PC-9 (cell line): ENCODE measurements at regions not wholly inside any gene's neighbourhood (a gene's known extent, or its start where the extent isn't known, plus 50 kb on each side); places are given as distances from the start of the nearest gene placed in this dataset.

Experiments
- BruUV-seq: library from RNA; stranded (reverse); fragments of 400-500 nt; replicated peaks from 2 replicates; lab custom pipeline; 2021; lab: Mats Ljungman, UMichigan
- CTCF ChIA-PET: fragments of 300-600 bp; sonication (Branson Sonifier 250); formaldehyde crosslinking; loops from one replicate; lab custom pipeline; 2022; ENCODE audit warnings: antibody characterized with exemption; lab: Charles Lee
- POLR2A ChIA-PET: fragments of 300-600 bp; sonication (Branson Sonifier 250); formaldehyde crosslinking; loops from one replicate; lab custom pipeline; 2022; ENCODE audit warnings: antibody characterized with exemption; ENCODE audit not compliant: unreplicated experiment; lab: Charles Lee
- DNase-seq, 2 experiments: peaks; one replicate each; pipeline versions ENCODE4 v3.0.0 to v3.0.0-alpha.2; 2015 to 2022; ENCODE audit warnings: mixed read lengths in 1 of 2
- H2AFZ ChIP-seq: fragments of 200-600 bp; sonication (generic); 2 replicates; pipeline ENCODE4 v1.8.1; 2017; ENCODE audit warnings: antibody characterized with exemption
- H3F3A ChIP-seq: fragments of 200-600 bp; sonication (generic); 2 replicates; pipeline ENCODE4 v1.8.1; 2017; ENCODE audit warnings: antibody characterized with exemption, mild to moderate bottlenecking, low read depth; ENCODE audit not compliant: insufficient read depth
- H3K27ac ChIP-seq: fragments of 200-600 bp; sonication (generic); 2 replicates; pipeline ENCODE4 v1.6.1; 2016; ENCODE audit warnings: mixed run types
- H3K27me3 ChIP-seq: fragments of 200-600 bp; sonication (generic); 2 replicates; pipeline ENCODE4 v1.6.1; 2016; ENCODE audit warnings: low read depth, mixed run types; ENCODE audit not compliant: insufficient read depth
- H3K36me3 ChIP-seq: fragments of 200-600 bp; sonication (generic); 2 replicates; pipeline ENCODE4 v1.6.1; 2016; ENCODE audit warnings: low read depth, mixed run types
- H3K4me1 ChIP-seq: fragments of 200-600 bp; sonication (generic); replicated peaks from 2 replicates; pipeline ENCODE4 v1.6.1; 2016; ENCODE audit warnings: mixed run types; ENCODE audit not compliant: insufficient read depth
- H3K4me2 ChIP-seq: fragments of 200-600 bp; sonication (generic); 2 replicates; pipeline ENCODE4 v1.6.1; 2017; ENCODE audit warnings: mixed run types
- H3K4me3 ChIP-seq: fragments of 200-600 bp; sonication (generic); 2 replicates; pipeline ENCODE4 v1.6.1; 2016; ENCODE audit warnings: mixed run types
- H3K79me2 ChIP-seq: fragments of 200-600 bp; sonication (generic); 2 replicates; pipeline ENCODE4 v1.6.1; 2017; ENCODE audit warnings: low read depth, mixed run types
- H3K9me2 ChIP-seq: fragments of 200-600 bp; sonication (generic); 2 replicates; pipeline ENCODE4 v1.8.1; 2017; ENCODE audit warnings: mild to moderate bottlenecking; ENCODE audit not compliant: insufficient read depth
- H3K9me3 ChIP-seq: fragments of 200-600 bp; sonication (generic); 2 replicates; pipeline ENCODE4 v1.8.1; 2016; ENCODE audit warnings: low read depth; ENCODE audit not compliant: insufficient read depth
- H4K20me1 ChIP-seq: fragments of 200-600 bp; sonication (generic); 2 replicates; pipeline ENCODE4 v1.8.1; 2017; ENCODE audit not compliant: insufficient read depth
- CTCF ChIP-seq: fragments of 200-600 bp; sonication (generic); conservative IDR thresholded peaks from 2 replicates; pipeline ENCODE4 v1.6.1; 2017; ENCODE audit warnings: mixed run types, antibody characterized with exemption, mild to moderate bottlenecking, moderate library complexity
- EZH2 ChIP-seq: fragments of 200-600 bp; sonication (generic); IDR thresholded peaks from 2 replicates; pipeline ENCODE4 v1.8.0; 2017; ENCODE audit warnings: antibody characterized with exemption, low read depth
- intact Hi-C: fragments of 100-400 bp; cut with micrococcal nuclease; formaldehyde crosslinking; loops from one replicate; pipeline ENCODE4 v1.10.0; 2022; ENCODE audit not compliant: unreplicated experiment

- no peak overlapping the region for H2AFZ ChIP-seq
- H3K27ac ChIP-seq = no peak overlapping the region
- no peaks in the 10 kb centered on the region for H3K4me1 ChIP-seq
- H3K36me3 ChIP-seq = no peaks in the 10 kb centered on the region
- TF ChIP-seq EZH2 = no peak
- TF ChIP-seq CTCF = no peak
- no TSS peak for BruUV-seq
- H4K20me1 ChIP-seq = no peaks in the 10 kb centered on the region
- intact Hi-C loops = no loop called here
- no peaks in the 10 kb centered on the region for H3F3A ChIP-seq
- no peak overlapping the region for H3K4me3 ChIP-seq
- CTCF ChIA-PET = no interaction called here
- DNase-seq = no peak
- H3K4me2 ChIP-seq = no peak overlapping the region
- H3K79me2 ChIP-seq = no peaks in the 10 kb centered on the region
- POLR2A ChIA-PET = no interaction called here
- H3K9me3 ChIP-seq = no peaks in the 10 kb centered on the region
- H3K27me3 ChIP-seq = no peaks in the 10 kb centered on the region
- no peaks in the 10 kb centered on the region for H3K9me2 ChIP-seq
These were observed 253.0 kb downstream of the SNAPC1 start for GRCh38 chr14:62015243-62015642.

GRCh38 chr14:62015945-62016344 lies 253.7 kb downstream of the SNAPC1 start:
- Histone ChIP-seq H4K20me1 (no peaks in the 10 kb centered on the region), H3K27ac (no peak overlapping the region), H3K9me2 (no peaks in the 10 kb centered on the region), H3K36me3 (no peaks in the 10 kb centered on the region), H2AFZ (no peak overlapping the region), H3K9me3 (no peaks in the 10 kb centered on the region), H3K79me2 (no peaks in the 10 kb centered on the region), H3K4me1 (no peaks in the 10 kb centered on the region), H3K27me3 (no peaks in the 10 kb centered on the region), H3K4me2 (no peak overlapping the region), H3F3A (no peaks in the 10 kb centered on the region), H3K4me3 (no peak overlapping the region)
- POLR2A ChIA-PET = no interaction called here
- intact Hi-C loops = no loop called here
- CTCF ChIA-PET = no interaction called here
- no peak for DNase-seq
- no TSS peak for BruUV-seq
- TF ChIP-seq CTCF (no peak), EZH2 (no peak)

- H3K79me2 ChIP-seq = no peaks in the 10 kb centered on the region
- CTCF ChIA-PET = no interaction called here
- no peaks in the 10 kb centered on the region for H3K36me3 ChIP-seq
- H3K4me1 ChIP-seq = no peaks in the 10 kb centered on the region
- no peaks in the 10 kb centered on the region for H3K9me3 ChIP-seq
- no peaks in the 10 kb centered on the region for H3F3A ChIP-seq
- no peak overlapping the region for H2AFZ ChIP-seq
- H3K27me3 ChIP-seq = no peaks in the 10 kb centered on the region
- intact Hi-C loops = no loop called here
- H4K20me1 ChIP-seq = no peaks in the 10 kb centered on the region
- H3K27ac ChIP-seq = no peak overlapping the region
- DNase-seq = peak in 1 of 2 experiments; percentile 53
- no peak for TF ChIP-seq CTCF
- no peak for TF ChIP-seq EZH2
- no peaks in the 10 kb centered on the region for H3K9me2 ChIP-seq
- no peak overlapping the region for H3K4me3 ChIP-seq
- POLR2A ChIA-PET = no interaction called here
- no peak overlapping the region for H3K4me2 ChIP-seq
- BruUV-seq = no TSS peak
These were observed 255.5 kb downstream of the SNAPC1 start for GRCh38 chr14:62017651-62018230.
